GM06990 (cell line): ENCODE measurements at regions not wholly inside any gene's neighbourhood (a gene's known extent, or its start where the extent isn't known, plus 50 kb on each side); places are given as distances from the start of the nearest gene placed in this dataset.

Source experiments
- DNase-seq: peaks from one replicate; pipeline ENCODE4 v3.0.0-alpha.2; 2011; ENCODE audit not compliant: insufficient read length; ENCODE audit errors: extremely low read depth
- H3K27me3 ChIP-seq: replicated peaks from 2 replicates; pipeline ENCODE4 v1.6.0; 2011; ENCODE audit warnings: low read length; ENCODE audit not compliant: control insufficient read depth, insufficient read depth
- H3K36me3 ChIP-seq: 2 replicates; pipeline ENCODE4 v1.5.1; 2011; ENCODE audit warnings: low read length; ENCODE audit not compliant: control insufficient read depth, insufficient read depth
- H3K4me3 ChIP-seq: replicated peaks from 2 replicates; pipeline ENCODE4 v1.5.1; 2011; ENCODE audit warnings: low read depth, mild to moderate bottlenecking, control low read depth, low read length
- TF ChIP-seq, protein P1 (sequence below): IDR thresholded peaks from 2 replicates; pipeline ENCODE4 v1.5.1; 2011; ENCODE audit warnings: low read length, control low read depth, mild to moderate bottlenecking, inconsistent platforms; ENCODE audit not compliant: insufficient read depth, poor library complexity, severe bottlenecking

DNA sequence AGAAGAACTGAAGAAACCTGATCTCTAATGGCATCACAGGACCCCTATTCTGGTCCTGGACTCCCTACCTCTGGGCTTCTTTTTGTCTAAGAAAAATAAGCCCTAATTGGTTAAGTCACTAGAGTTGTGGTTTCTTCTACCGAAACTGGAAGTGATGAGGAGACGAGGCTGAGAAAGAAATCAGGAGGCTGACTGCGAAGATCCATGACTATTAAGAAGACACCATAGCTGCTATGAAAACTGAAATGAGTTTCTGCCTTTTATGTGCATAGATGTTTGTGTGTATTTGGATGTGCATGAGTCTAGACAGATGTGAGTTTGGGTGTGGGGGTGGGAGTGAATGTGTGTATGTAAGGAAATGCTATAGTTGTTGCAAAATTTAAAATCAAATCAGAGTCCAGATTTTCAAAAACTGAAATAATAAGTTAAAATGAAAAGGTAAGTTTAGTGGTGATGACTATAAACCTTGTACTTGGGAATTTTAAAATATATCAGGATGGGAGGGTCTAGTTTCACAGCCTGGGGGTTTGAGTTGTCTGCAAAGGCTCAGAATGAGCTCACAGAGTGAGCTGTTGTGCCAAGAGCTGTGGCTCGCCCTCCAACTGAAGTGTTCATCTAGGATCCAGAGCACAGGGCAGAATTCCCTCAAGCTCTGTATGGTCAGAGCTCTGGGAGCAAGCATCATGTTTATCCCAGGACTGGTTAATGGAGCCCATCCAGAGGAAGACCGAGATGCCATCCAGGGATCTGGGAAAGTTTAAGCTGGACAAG, 94.9 kb downstream of the VCPKMT start:
- Histone ChIP-seq H3K4me3 (no peak overlapping the region), H3K36me3 (no peaks in the 10 kb centered on the region), H3K27me3 (no peaks in the 10 kb centered on the region)
- TF ChIP-seq, protein P1, sequence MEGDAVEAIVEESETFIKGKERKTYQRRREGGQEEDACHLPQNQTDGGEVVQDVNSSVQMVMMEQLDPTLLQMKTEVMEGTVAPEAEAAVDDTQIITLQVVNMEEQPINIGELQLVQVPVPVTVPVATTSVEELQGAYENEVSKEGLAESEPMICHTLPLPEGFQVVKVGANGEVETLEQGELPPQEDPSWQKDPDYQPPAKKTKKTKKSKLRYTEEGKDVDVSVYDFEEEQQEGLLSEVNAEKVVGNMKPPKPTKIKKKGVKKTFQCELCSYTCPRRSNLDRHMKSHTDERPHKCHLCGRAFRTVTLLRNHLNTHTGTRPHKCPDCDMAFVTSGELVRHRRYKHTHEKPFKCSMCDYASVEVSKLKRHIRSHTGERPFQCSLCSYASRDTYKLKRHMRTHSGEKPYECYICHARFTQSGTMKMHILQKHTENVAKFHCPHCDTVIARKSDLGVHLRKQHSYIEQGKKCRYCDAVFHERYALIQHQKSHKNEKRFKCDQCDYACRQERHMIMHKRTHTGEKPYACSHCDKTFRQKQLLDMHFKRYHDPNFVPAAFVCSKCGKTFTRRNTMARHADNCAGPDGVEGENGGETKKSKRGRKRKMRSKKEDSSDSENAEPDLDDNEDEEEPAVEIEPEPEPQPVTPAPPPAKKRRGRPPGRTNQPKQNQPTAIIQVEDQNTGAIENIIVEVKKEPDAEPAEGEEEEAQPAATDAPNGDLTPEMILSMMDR = no peak
- DNase-seq = no peak

- no peaks in the 10 kb centered on the region for H3K27me3 ChIP-seq
- H3K36me3 ChIP-seq = no peaks in the 10 kb centered on the region
- H3K4me3 ChIP-seq = no peak overlapping the region
- no peak for DNase-seq
- TF ChIP-seq, protein P1 = no peak
Observed at GRCh38 chr14:50022661-50023060, 93.7 kb downstream of the VCPKMT start.

DNA sequence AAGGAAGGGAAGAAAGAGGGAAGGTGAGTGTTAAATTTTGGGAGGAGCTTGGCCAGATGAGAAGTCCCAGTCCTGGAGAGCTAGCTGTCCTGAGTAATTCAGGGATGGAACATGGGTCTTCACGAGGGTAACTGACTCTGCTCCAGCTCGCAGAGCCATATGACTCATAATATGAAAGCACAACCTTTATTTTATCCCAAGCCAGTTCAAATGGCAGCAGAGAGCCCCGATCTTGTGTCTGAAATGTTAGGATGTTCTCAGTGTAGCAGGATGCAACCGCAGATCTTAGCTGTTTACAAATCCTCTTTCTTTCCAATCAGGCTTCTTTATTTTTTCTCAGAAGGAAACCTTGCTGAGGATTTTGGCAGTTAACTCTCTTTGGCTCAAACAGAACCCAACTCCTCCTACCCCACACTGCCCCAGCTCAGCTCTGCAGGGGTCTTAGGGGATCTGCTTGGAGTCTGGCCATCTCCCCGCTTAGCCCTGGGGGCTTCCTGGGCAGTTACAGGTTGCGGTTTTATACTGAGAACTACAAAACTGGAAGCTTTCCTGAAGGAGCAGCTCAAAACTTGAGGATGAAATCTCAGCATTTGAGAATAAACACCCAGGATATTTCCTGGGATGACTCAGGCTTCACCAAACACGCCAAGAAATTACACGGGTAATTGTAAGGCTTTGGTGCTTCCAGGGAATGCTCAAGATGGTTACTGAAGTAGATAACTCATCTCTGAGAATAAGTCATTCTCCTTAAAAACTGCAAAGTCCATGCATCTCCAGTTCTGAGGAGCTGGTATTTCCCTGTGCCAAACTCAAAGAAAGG, 92.5 kb downstream of the VCPKMT start:
- no peak for DNase-seq
- Histone ChIP-seq H3K4me3 (no peak overlapping the region), H3K27me3 (no peaks in the 10 kb centered on the region), H3K36me3 (no peaks in the 10 kb centered on the region)
- TF ChIP-seq, protein P1 = no peak

GRCh38 chr14:50025073-50025472, 91.3 kb downstream of the VCPKMT start:
- DNase-seq = no peak
- Histone ChIP-seq H3K27me3 (no peaks in the 10 kb centered on the region), H3K36me3 (no peaks in the 10 kb centered on the region), H3K4me3 (no peak overlapping the region)
- TF ChIP-seq, protein P1 = no peak

GRCh38 chr14:50025776-50026175, 90.6 kb downstream of the VCPKMT start:
- DNase-seq = no peak
- H3K4me3 ChIP-seq = no peak overlapping the region
- TF ChIP-seq, protein P1 = no peak
- H3K36me3 ChIP-seq = no peaks in the 10 kb centered on the region
- no peaks in the 10 kb centered on the region for H3K27me3 ChIP-seq
